Fibroblast of lung (primary cell): ENCODE measurements at regions not wholly inside any gene's neighbourhood (a gene's known extent, or its start where the extent isn't known, plus 50 kb on each side); places are given as distances from the start of the nearest gene placed in this dataset.
A peak's percentile ranks its signal among the peaks of the same experiment; 100 is the strongest.

ENCODE experiments used
- DNase-seq, 2 donors: peaks; one replicate each; pipeline versions ENCODE4 v3.0.0 to v3.0.0-alpha.2; 2010; ENCODE audit warnings: low read depth in 2 of 2
- H2AFZ ChIP-seq: 2 replicates; pipeline ENCODE4 v1.5.1; 2012; ENCODE audit warnings: low read length, control low read depth, inconsistent platforms
- H3K27ac ChIP-seq: 2 replicates; pipeline ENCODE4 v1.5.1; 2011; ENCODE audit warnings: low read length, control low read depth; ENCODE audit not compliant: insufficient read depth
- H3K27me3 ChIP-seq: 2 replicates; pipeline ENCODE4 v1.5.1; 2011; ENCODE audit warnings: mild to moderate bottlenecking, low read length; ENCODE audit not compliant: control insufficient read depth, insufficient read depth
- H3K36me3 ChIP-seq: 2 replicates; pipeline ENCODE4 v1.5.1; 2011; ENCODE audit warnings: low read length; ENCODE audit not compliant: control insufficient read depth, insufficient read depth
- H3K4me1 ChIP-seq: 2 replicates; pipeline ENCODE4 v1.5.1; 2011; ENCODE audit warnings: low read length; ENCODE audit not compliant: control insufficient read depth, insufficient read depth; ENCODE audit errors: extremely low read depth
- H3K4me2 ChIP-seq: 2 replicates; pipeline ENCODE4 v1.5.1; 2011; ENCODE audit warnings: low read length, control low read depth; ENCODE audit not compliant: insufficient read depth; ENCODE audit errors: extremely low read depth
- H3K4me3 ChIP-seq, 4 experiments: fragments of 200-600 bp in 1 of 4; sonication (generic) in 1 of 4; replicated peaks in 1 of 4; 2 replicates each; pipeline ENCODE4 v1.5.1; 2011 to 2016; ENCODE audit warnings: low read length in 4 of 4, low read depth in 3 of 4, mild to moderate bottlenecking in 3 of 4, control low read depth in 2 of 4, inconsistent platforms in 1 of 4, mixed read lengths in 1 of 4; ENCODE audit not compliant: insufficient read depth in 1 of 4; ENCODE audit errors: control extremely low read depth in 1 of 4
- H3K79me2 ChIP-seq: 2 replicates; pipeline ENCODE4 v1.5.1; 2012; ENCODE audit warnings: mild to moderate bottlenecking, low read length, inconsistent platforms; ENCODE audit not compliant: control insufficient read depth, insufficient read depth
- H3K9ac ChIP-seq: 2 replicates; pipeline ENCODE4 v1.5.1; 2011; ENCODE audit warnings: mild to moderate bottlenecking, low read length, control low read depth; ENCODE audit not compliant: insufficient read depth
- H3K9me3 ChIP-seq: 2 replicates; pipeline ENCODE4 v1.5.1; 2012; ENCODE audit warnings: low read depth, low read length; ENCODE audit not compliant: control insufficient read depth, insufficient read depth
- H4K20me1 ChIP-seq: 2 replicates; pipeline ENCODE4 v1.5.1; 2011; ENCODE audit warnings: low read length; ENCODE audit not compliant: control insufficient read depth, insufficient read depth; ENCODE audit errors: extremely low read depth
- EZH2 ChIP-seq: IDR thresholded peaks from 2 replicates; pipeline ENCODE4 v1.5.1; 2012; ENCODE audit warnings: low read length, control low read depth, mild to moderate bottlenecking; ENCODE audit errors: missing control alignments
- TF ChIP-seq, protein P1 (sequence below), 2 donors: IDR thresholded peaks in 1 of 2; conservative IDR thresholded peaks in 1 of 2; 1 replicate in 1 of 2; 2 replicates in 1 of 2; pipeline ENCODE4 v1.5.1; 2011 to 2012; ENCODE audit warnings: low read length in 2 of 2, control low read depth in 1 of 2, inconsistent platforms in 1 of 2, low read depth in 1 of 2, mild to moderate bottlenecking in 1 of 2

DNA sequence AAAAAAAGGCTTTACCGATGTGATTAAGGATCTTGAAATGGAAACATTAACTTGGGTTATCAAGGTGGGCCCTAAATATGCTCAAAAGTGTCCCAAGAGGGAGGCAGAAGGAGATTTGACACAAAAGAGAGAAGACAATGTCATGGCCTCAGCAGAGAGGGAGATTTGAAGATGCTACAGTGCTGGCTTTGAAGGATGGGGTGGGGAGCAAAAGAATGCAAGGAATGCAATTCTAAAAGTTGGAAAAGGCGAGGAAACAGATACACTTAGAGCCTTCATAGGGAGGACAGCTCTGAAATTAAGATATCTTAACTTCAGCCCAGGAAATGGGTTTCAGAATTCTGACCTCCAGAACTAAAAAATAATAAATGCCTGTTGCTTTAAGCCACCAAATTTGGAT is 314.5 kb upstream of the CCDC54 start:
- H3K4me1 ChIP-seq, result peaks cover 3% of the 10 kb centered on the region
- no peaks in the 10 kb centered on the region for H3K27me3 ChIP-seq
- H2AFZ ChIP-seq, result no peak overlapping the region
- no peak overlapping the region for H3K4me3 ChIP-seq
- H3K36me3 ChIP-seq, result no peaks in the 10 kb centered on the region
- H3K4me2 ChIP-seq, result no peak overlapping the region
- H3K9ac ChIP-seq, result no peak overlapping the region
- H3K9me3 ChIP-seq, result no peaks in the 10 kb centered on the region
- H3K27ac ChIP-seq, result no peak overlapping the region
- no peak for TF ChIP-seq EZH2
- TF ChIP-seq, protein P1, sequence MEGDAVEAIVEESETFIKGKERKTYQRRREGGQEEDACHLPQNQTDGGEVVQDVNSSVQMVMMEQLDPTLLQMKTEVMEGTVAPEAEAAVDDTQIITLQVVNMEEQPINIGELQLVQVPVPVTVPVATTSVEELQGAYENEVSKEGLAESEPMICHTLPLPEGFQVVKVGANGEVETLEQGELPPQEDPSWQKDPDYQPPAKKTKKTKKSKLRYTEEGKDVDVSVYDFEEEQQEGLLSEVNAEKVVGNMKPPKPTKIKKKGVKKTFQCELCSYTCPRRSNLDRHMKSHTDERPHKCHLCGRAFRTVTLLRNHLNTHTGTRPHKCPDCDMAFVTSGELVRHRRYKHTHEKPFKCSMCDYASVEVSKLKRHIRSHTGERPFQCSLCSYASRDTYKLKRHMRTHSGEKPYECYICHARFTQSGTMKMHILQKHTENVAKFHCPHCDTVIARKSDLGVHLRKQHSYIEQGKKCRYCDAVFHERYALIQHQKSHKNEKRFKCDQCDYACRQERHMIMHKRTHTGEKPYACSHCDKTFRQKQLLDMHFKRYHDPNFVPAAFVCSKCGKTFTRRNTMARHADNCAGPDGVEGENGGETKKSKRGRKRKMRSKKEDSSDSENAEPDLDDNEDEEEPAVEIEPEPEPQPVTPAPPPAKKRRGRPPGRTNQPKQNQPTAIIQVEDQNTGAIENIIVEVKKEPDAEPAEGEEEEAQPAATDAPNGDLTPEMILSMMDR (conservative IDR thresholded peaks at IDR 0.05 in 1 of 2, IDR thresholded peaks at IDR 0.05 in 1 of 2; ENCODE audit: low read depth in 1 of 2, low read length in 2 of 2), result no peak
- H3K79me2 ChIP-seq, result no peaks in the 10 kb centered on the region
- H4K20me1 ChIP-seq, result no peaks in the 10 kb centered on the region
- peak in 1 of 2 donors; percentile 31 for DNase-seq

DNA sequence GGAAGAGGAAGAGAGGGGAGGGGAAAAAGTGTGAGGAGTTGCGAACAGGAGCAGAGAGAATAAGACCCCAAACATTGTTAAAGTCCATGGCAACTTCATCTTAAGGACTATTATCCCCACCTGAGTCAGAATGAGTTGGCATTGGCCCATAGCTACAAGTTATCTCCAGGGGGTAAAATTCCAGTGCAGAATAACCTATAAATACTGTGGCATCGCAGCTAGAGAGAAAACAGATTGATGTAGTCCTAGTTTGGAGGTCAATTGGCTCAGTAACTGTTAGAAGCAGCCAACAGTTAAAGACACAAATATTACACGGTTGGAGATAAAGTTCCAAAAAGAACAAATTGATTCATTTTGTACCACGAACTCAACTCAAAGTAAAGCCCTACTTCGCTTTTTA is 313.9 kb upstream of the CCDC54 start:
- H3K9ac ChIP-seq, result no peak overlapping the region
- no peak overlapping the region for H3K4me2 ChIP-seq
- no peaks in the 10 kb centered on the region for H3K27me3 ChIP-seq
- H3K9me3 ChIP-seq, result no peaks in the 10 kb centered on the region
- no peaks in the 10 kb centered on the region for H3K36me3 ChIP-seq
- no peak overlapping the region for H3K4me3 ChIP-seq
- peak in 1 of 2 donors; percentile 77 for DNase-seq
- no peaks in the 10 kb centered on the region for H3K79me2 ChIP-seq
- H3K27ac ChIP-seq, result no peak overlapping the region
- TF ChIP-seq, protein P1 (conservative IDR thresholded peaks at IDR 0.05 in 1 of 2, IDR thresholded peaks at IDR 0.05 in 1 of 2; ENCODE audit: low read depth in 1 of 2, low read length in 2 of 2), result no peak
- no peak for TF ChIP-seq EZH2
- H3K4me1 ChIP-seq, result peaks cover 3% of the 10 kb centered on the region
- H4K20me1 ChIP-seq, result no peaks in the 10 kb centered on the region
- no peak overlapping the region for H2AFZ ChIP-seq

DNA sequence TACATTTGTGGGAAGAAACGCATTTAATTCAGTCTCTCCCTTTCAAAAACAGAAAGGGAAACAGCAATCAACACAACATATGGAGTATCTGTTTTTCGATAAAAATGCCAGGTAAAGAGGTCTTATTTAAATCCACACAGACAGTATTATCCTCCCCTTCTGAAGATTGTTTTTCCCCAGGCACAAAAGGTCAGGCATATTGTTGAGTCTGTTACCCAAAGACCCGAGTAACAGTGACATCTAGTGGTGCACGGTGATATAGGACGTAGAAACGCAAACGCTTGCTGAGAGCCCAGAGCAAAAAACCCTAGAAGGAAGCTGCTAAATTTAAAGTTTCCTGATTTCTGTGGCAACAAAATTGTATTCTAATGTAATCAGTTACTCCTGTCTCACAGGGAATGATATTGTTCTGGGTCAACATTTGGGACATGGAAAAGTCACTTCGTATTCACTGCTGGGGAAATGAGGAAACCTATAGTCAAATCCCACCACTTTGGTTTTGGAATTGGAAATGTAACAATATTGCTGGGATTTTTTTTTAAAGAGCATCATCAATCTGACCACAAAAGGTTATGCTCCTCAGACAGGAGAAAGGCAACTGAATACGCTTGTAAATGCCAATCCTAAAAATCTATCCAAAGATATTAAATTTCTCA is 312.7 kb upstream of the CCDC54 start:
- Histone ChIP-seq H3K4me2 (no peak overlapping the region), H3K79me2 (no peaks in the 10 kb centered on the region), H3K27ac (no peak overlapping the region), H2AFZ (no peak overlapping the region), H3K4me1 (peaks cover 3% of the 10 kb centered on the region), H3K36me3 (no peaks in the 10 kb centered on the region), H4K20me1 (no peaks in the 10 kb centered on the region), H3K27me3 (no peaks in the 10 kb centered on the region), H3K4me3 (no peak overlapping the region), H3K9ac (no peak overlapping the region), H3K9me3 (no peaks in the 10 kb centered on the region)
- TF ChIP-seq EZH2, result no peak
- TF ChIP-seq, protein P1 (conservative IDR thresholded peaks at IDR 0.05 in 1 of 2, IDR thresholded peaks at IDR 0.05 in 1 of 2; ENCODE audit: low read depth in 1 of 2, low read length in 2 of 2), result peak; percentile 89 to 91
- peak; percentile 73 to 81 for DNase-seq
